Kidney epithelial cell (primary cell): ENCODE measurements at regions not wholly inside any gene's neighbourhood (a gene's known extent, or its start where the extent isn't known, plus 50 kb on each side); places are given as distances from the start of the nearest gene placed in this dataset.

ENCODE experiments used
- DNase-seq: peaks from one replicate; pipeline ENCODE4 v3.0.0-alpha.2; 2010; ENCODE audit warnings: low read depth
- H3K27me3 ChIP-seq: 2 replicates; pipeline ENCODE4 v1.6.0; 2011; ENCODE audit warnings: low read length; ENCODE audit not compliant: control insufficient read depth, insufficient read depth
- H3K36me3 ChIP-seq: 2 replicates; pipeline ENCODE4 v1.5.1; 2011; ENCODE audit warnings: low read length; ENCODE audit not compliant: control insufficient read depth, insufficient read depth
- H3K4me3 ChIP-seq: 2 replicates; pipeline ENCODE4 v1.5.1; 2011; ENCODE audit warnings: low read depth, mild to moderate bottlenecking, control low read depth, low read length
- TF ChIP-seq, protein P1 (sequence below): IDR thresholded peaks from 2 replicates; pipeline ENCODE4 v1.5.1; 2011; ENCODE audit warnings: mild to moderate bottlenecking, moderate library complexity, low read length, control low read depth, inconsistent platforms; ENCODE audit not compliant: insufficient read depth, poor library complexity, severe bottlenecking

- H3K4me3 ChIP-seq, result no peak overlapping the region
- no peaks in the 10 kb centered on the region for H3K27me3 ChIP-seq
- peak; percentile 4 for DNase-seq
- H3K36me3 ChIP-seq, result no peaks in the 10 kb centered on the region
- TF ChIP-seq, protein P1, sequence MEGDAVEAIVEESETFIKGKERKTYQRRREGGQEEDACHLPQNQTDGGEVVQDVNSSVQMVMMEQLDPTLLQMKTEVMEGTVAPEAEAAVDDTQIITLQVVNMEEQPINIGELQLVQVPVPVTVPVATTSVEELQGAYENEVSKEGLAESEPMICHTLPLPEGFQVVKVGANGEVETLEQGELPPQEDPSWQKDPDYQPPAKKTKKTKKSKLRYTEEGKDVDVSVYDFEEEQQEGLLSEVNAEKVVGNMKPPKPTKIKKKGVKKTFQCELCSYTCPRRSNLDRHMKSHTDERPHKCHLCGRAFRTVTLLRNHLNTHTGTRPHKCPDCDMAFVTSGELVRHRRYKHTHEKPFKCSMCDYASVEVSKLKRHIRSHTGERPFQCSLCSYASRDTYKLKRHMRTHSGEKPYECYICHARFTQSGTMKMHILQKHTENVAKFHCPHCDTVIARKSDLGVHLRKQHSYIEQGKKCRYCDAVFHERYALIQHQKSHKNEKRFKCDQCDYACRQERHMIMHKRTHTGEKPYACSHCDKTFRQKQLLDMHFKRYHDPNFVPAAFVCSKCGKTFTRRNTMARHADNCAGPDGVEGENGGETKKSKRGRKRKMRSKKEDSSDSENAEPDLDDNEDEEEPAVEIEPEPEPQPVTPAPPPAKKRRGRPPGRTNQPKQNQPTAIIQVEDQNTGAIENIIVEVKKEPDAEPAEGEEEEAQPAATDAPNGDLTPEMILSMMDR, result peak; percentile 33
Measured at GRCh38 chr5:114789773-114790402, 379.8 kb downstream of the TRIM36 start.

DNA sequence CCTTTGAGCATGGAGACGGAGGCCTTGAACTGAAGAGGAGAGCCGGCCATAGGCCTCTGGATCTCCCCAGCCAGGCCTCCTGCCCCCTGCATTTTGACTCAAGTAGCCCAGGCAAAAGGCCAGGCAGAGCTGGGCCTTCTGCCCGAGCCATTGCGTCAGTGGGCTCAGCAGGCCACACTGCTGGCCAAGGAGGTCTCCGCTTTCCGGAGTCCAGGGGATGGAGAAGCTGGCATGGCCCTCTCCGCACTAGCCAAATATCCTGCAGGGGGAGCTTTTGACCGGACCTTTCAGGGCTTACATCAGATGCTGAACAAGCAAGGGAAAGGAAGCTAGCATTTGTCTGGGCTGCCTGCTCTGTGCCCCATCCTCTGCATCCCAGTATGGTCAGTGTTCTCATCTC, 386.8 kb downstream of the TRIM36 start:
- no peak for DNase-seq
- no peaks in the 10 kb centered on the region for H3K36me3 ChIP-seq

GRCh38 chr5:114782177-114782576, 387.5 kb downstream of the TRIM36 start:
- no peak for DNase-seq
- TF ChIP-seq, protein P1, result no peak

More for the DNA sequence above, 386.8 kb downstream of the TRIM36 start:
- no peaks in the 10 kb centered on the region for H3K27me3 ChIP-seq
- TF ChIP-seq, protein P1, result no peak
- no peak overlapping the region for H3K4me3 ChIP-seq

DNA sequence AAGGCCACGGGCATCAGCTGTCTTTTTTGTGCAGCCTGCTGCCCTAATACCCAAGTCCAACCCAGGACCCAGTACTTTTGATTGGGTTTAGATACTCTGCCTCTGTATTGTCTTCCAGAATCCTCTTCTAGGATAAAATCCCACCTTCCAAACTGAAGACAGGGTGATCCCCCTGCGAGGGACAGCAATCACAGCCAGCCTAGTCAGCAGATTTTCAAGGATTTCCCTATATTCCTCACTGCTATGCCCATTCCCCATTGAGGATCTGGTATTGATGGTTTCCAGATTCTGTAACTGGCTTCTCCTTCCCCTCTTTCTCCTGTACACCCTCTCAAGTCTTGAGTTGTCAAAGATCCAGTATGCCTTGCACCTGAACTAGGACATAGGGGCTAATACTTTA, 389.4 kb downstream of the TRIM36 start:
- no peaks in the 10 kb centered on the region for H3K27me3 ChIP-seq
- no peaks in the 10 kb centered on the region for H3K36me3 ChIP-seq
- DNase-seq, result no peak
- H3K4me3 ChIP-seq, result no peak overlapping the region
- TF ChIP-seq, protein P1, result no peak

More at GRCh38 chr5:114782177-114782576, 387.5 kb downstream of the TRIM36 start:
- no peaks in the 10 kb centered on the region for H3K27me3 ChIP-seq
- no peaks in the 10 kb centered on the region for H3K36me3 ChIP-seq
- no peak overlapping the region for H3K4me3 ChIP-seq

GRCh38 chr5:114744406-114744805, 382.5 kb downstream of the KCNN2 start:
- no peaks in the 10 kb centered on the region for H3K36me3 ChIP-seq
- no peak for DNase-seq
- TF ChIP-seq, protein P1, result no peak

GRCh38 chr5:114734238-114734637, 372.4 kb downstream of the KCNN2 start:
- no peaks in the 10 kb centered on the region for H3K36me3 ChIP-seq
- no peak for DNase-seq
- TF ChIP-seq, protein P1, result no peak

More at GRCh38 chr5:114744406-114744805, 382.5 kb downstream of the KCNN2 start:
- Histone ChIP-seq H3K27me3 (no peaks in the 10 kb centered on the region), H3K4me3 (no peak overlapping the region)

More at GRCh38 chr5:114734238-114734637, 372.4 kb downstream of the KCNN2 start:
- no peak overlapping the region for H3K4me3 ChIP-seq
- H3K27me3 ChIP-seq, result no peaks in the 10 kb centered on the region
